Ovary (tissue), 7 donors: ENCODE measurements at regions not wholly inside any gene's neighbourhood (a gene's known extent, or its start where the extent isn't known, plus 50 kb on each side); places are given as distances from the start of the nearest gene placed in this dataset.

Experiments
- DNase-seq, 5 donors: peaks; one replicate each; pipeline ENCODE4 v3.0.0-alpha.2; 2019 to 2020
- H3K27ac ChIP-seq, 2 donors: fragments of 200-600 bp; one replicate each; pipeline versions ENCODE4 v1.5.1 to v1.8.0; 2019 to 2022
- H3K27me3 ChIP-seq: fragments of 200-600 bp; one replicate; pipeline ENCODE4 v1.8.0; 2022
- H3K36me3 ChIP-seq: fragments of 200-600 bp; sonication (generic); one replicate; pipeline ENCODE4 v1.5.1; 2019
- H3K4me1 ChIP-seq: one replicate; pipeline ENCODE4 v1.8.1; 2013; ENCODE audit warnings: mild to moderate bottlenecking, moderate library complexity; ENCODE audit not compliant: insufficient read depth
- H3K4me3 ChIP-seq: fragments of 200-600 bp; sonication (generic); one replicate; pipeline ENCODE4 v1.5.1; 2017
- H3K9me3 ChIP-seq, 2 donors: fragments of 200-600 bp in 1 of 2; sonication (generic) in 1 of 2; one replicate each; pipeline versions ENCODE4 v1.5.1 to v1.8.1; 2013 to 2019; ENCODE audit warnings: mild to moderate bottlenecking in 1 of 2, moderate library complexity in 1 of 2
- EP300 ChIP-seq: sonication (generic); formaldehyde crosslinking; IDR thresholded peaks from one replicate; pipeline ENCODE4 v1.6.1; 2017; ENCODE audit warnings: antibody characterized with exemption
- POLR2A ChIP-seq: fragments of 450-650 bp; IDR thresholded peaks from one replicate; pipeline ENCODE4 v1.6.1; 2017; ENCODE audit warnings: antibody characterized with exemption, mild to moderate bottlenecking, moderate library complexity
- WGBS, 3 donors: extraction: QIAGEN DNeasy Blood & Tissue Kit in 1 of 3; methylation state at CpG; one replicate each; pipeline versions ENCODE4 v1.1.5 to v1.1.7; 2013 to 2017; 5-methylcytosine and 5-hydroxymethylcytosine counted together
- intact Hi-C, 4 donors: fragments of 100-400 bp; cut with DNase I; formaldehyde crosslinking; loops; one replicate each; pipeline versions ENCODE4 v1.11.0 to v1.15.1; 2022 to 2023
- TF ChIP-seq, protein P1 (sequence below), 3 donors: fragments of 450-650 bp in 2 of 3; fragments of 200-600 bp in 1 of 3; IDR thresholded peaks; one replicate each; pipeline versions ENCODE4 v1.5.1 to v1.8.0; 2016 to 2022; ENCODE audit warnings: antibody characterized with exemption in 3 of 3, mild to moderate bottlenecking in 1 of 3
- donor health status: DM: no; HTN: no; CAD: no; lungs with moderate emphysema.
- donor health status: DM: no; HTN: no; CAD: no.
- donor health status: Bipolar disorder and iron deficiency.
- donor health status: DM: no; HTN: no; CAD: no.
- donor health status: DM: yes; HTN: yes; CAD: no.

DNA sequence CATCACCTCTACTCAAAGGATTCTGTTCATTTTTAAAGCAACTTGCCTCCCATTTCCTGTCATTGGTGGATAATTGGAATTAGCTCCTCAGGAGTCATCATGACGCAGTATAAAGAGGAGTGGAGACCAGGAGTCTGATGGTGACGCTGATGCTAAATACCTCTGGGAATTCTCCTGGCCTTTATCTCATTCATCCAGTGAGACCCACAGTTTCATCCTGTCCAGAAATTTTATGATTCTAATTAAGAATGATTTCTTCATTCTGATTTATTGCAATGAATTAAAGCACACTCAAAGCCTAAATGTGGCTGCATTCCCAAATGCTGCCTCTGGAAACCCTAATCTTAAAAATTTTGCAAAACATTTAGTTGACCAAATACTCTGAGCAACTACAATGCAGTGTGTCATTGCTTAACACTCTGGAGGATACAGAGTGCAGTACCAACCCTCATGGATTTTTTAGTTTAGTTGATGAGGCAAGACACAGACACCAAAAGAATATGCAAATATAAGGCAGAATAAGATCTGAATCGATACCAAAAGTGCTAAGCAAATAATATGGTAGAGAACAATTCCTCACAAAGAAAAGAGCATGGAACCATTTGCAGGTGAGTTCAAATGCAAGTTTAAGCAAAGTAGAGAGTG is 236.2 kb downstream of the ETAA1 start:
- Histone ChIP-seq H3K4me1 (no peaks in the 10 kb centered on the region), H3K27me3 (no peaks in the 10 kb centered on the region), H3K27ac (no peak overlapping the region), H3K4me3 (no peak overlapping the region), H3K36me3 (no peaks in the 10 kb centered on the region), H3K9me3 (no peaks in the 10 kb centered on the region)
- TF ChIP-seq, protein P1, sequence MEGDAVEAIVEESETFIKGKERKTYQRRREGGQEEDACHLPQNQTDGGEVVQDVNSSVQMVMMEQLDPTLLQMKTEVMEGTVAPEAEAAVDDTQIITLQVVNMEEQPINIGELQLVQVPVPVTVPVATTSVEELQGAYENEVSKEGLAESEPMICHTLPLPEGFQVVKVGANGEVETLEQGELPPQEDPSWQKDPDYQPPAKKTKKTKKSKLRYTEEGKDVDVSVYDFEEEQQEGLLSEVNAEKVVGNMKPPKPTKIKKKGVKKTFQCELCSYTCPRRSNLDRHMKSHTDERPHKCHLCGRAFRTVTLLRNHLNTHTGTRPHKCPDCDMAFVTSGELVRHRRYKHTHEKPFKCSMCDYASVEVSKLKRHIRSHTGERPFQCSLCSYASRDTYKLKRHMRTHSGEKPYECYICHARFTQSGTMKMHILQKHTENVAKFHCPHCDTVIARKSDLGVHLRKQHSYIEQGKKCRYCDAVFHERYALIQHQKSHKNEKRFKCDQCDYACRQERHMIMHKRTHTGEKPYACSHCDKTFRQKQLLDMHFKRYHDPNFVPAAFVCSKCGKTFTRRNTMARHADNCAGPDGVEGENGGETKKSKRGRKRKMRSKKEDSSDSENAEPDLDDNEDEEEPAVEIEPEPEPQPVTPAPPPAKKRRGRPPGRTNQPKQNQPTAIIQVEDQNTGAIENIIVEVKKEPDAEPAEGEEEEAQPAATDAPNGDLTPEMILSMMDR (IDR thresholded peaks at IDR 0.05): no peak
- no peak for TF ChIP-seq POLR2A
- WGBS, 3 donors: 71 to 95% (median 93%) methylated on average over 3 of the region's 3 CpGs
- intact Hi-C loops: no loop called here
- DNase-seq: no peak

DNA sequence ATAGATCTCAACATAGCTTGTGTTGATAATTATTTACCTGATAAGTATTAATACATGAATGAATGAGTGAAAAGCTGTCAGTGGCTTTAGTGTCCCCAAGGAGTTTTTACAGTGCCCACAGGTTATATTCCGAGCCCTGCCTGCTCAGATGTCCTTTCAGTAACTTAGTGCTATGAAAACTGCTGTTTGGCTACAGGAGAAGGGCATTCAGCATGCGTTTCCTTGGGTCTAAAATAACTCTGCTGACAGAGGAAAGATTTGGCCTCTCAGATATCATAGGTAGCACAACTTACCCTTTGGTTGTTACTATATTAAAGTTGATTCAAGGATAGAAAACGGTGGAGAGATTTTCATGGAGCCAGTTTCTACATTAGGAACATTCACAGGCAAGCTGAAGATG is 241.0 kb downstream of the ETAA1 start:
- Histone ChIP-seq H3K9me3 (no peaks in the 10 kb centered on the region), H3K27ac (no peak overlapping the region), H3K4me3 (no peak overlapping the region), H3K4me1 (peaks cover 2% of the 10 kb centered on the region), H3K27me3 (no peaks in the 10 kb centered on the region), H3K36me3 (no peaks in the 10 kb centered on the region)
- intact Hi-C loops: no loop called here
- DNase-seq: no peak
- TF ChIP-seq EP300 (no peak), POLR2A (no peak)
- TF ChIP-seq, protein P1 (IDR thresholded peaks at IDR 0.05): no peak
- 49 to 80% (median 50%) methylated on average over 3 of the region's 3 CpGs for WGBS, 3 donors

DNA sequence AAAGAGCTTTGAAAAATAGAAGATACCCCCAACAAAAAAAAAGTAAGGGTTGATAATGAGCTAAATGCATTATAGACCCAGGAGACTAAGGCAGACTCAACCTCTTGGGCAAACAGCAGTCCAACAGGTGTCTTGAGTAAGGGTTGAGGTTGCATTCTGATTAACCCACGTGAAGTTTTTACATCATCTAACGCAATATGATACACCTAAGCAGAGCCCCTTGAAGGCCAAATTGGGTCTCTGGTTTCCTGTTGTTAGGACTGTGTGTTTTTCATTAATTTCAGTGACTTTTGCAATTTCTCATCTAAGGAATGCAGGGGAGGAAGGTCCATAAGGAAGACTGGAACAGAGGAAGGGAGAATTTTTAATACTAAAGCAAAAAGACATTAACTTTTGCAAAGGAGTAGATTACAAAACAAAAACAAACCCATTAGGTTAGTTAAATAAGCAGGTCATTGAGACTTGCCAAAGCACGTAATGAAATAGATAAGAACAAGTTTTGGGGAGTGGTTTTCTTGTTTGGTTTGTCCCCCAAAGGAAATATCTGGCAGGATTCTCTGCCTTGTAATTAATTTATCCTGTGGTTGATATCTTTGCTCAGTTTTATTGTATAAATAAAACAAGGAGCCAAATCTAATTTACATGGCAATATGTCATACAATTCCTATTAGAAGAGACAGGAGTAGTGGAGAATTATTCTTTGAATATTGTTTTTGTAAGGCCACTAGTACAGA is 244.3 kb downstream of the ETAA1 start:
- DNase-seq: no peak
- H3K27me3 ChIP-seq: no peaks in the 10 kb centered on the region
- intact Hi-C loops: loop anchor here in 2 of 4 donors (10.0 kb wide), 2 partner anchors 1067 to 1207 kb away; partner anchors contain the start of gene MEIS1 (in 1 of the 2)
- 9 to 26% (median 17%) methylated on average over 3 of the region's 3 CpGs for WGBS, 3 donors
- TF ChIP-seq POLR2A (no peak), EP300 (no peak)
- TF ChIP-seq, protein P1 (IDR thresholded peaks at IDR 0.05): no peak
- no peak overlapping the region for H3K27ac ChIP-seq
- peaks cover 2% of the 10 kb centered on the region for H3K4me1 ChIP-seq
- no peak overlapping the region for H3K4me3 ChIP-seq
- no peaks in the 10 kb centered on the region for H3K36me3 ChIP-seq
- H3K9me3 ChIP-seq: no peaks in the 10 kb centered on the region

DNA sequence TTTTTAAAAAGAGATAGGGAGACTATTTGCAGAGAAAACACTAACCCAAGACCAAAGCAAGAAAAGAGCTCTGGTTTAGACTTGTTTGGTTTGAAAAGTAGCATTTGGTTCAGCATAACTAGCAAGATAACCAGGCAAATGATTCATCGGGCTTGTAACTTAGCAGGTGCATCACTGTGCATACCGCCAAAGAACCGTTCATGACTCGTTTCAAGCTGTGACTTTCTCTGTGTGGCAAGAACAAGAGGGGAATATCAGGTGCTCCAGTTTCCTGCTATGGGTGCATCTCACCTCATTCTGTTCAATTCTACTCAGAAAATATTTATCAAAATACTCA is 244.9 kb downstream of the ETAA1 start:
- H3K9me3 ChIP-seq: peaks cover 0 to 4% of the 10 kb centered on the region in 2 donors
- 5 to 12% (median 6%) methylated on average over 4 of the region's 4 CpGs for WGBS, 3 donors
- no peak for DNase-seq
- TF ChIP-seq POLR2A (no peak), EP300 (no peak)
- TF ChIP-seq, protein P1 (IDR thresholded peaks at IDR 0.05): no peak
- H3K4me1 ChIP-seq: peaks cover 2% of the 10 kb centered on the region
- no peaks in the 10 kb centered on the region for H3K36me3 ChIP-seq
- no peak overlapping the region for H3K4me3 ChIP-seq
- H3K27me3 ChIP-seq: no peaks in the 10 kb centered on the region
- intact Hi-C loops: loop anchor here in 2 of 4 donors (10.0 kb wide), 2 partner anchors 1067 to 1207 kb away; partner anchors contain the start of gene MEIS1 (in 1 of the 2)
- no peak overlapping the region for H3K27ac ChIP-seq
